ENCODE measurements at regions not wholly inside any gene's neighbourhood (a gene's known extent, or its start where the extent isn't known, plus 50 kb on each side); places are given as distances from the start of the nearest gene placed in this dataset.

DNA sequence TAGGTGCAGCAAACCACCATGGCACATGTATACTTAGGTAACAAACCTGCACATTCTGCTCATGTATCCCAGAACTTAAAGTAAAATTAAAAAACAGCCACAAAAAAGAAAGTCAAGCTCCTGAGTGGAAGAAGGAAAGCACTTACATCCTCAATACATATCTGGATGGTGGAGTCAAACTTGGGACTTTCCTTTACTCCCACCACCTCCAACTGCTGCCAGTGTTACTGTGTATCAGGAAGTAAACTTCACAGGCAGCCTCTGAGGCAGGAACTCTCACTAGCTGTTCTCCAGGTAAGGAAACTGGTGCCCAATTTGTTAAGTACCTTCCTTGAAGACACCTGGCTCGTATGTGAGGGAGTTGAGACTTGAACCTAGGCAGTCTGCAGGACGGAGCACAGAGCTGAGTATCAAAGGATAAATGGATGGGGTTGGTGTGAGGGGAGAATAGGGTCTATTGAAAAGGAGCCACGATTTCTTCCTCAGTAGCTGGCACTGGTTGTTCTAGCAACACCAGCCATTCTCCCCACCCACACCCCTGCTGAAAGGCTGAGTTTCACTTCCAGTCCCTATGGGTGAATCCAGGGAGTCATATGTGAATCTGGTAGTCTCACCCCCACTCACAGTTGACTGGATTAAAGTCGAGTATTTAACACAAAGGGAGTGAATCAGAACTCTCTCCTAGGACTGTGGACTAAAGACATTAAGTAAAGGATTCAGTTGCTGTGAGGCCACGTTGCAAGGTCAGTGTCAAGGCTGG is 50.0 kb upstream of the GPR39 start:
- TF ChIP-seq, protein P1, sequence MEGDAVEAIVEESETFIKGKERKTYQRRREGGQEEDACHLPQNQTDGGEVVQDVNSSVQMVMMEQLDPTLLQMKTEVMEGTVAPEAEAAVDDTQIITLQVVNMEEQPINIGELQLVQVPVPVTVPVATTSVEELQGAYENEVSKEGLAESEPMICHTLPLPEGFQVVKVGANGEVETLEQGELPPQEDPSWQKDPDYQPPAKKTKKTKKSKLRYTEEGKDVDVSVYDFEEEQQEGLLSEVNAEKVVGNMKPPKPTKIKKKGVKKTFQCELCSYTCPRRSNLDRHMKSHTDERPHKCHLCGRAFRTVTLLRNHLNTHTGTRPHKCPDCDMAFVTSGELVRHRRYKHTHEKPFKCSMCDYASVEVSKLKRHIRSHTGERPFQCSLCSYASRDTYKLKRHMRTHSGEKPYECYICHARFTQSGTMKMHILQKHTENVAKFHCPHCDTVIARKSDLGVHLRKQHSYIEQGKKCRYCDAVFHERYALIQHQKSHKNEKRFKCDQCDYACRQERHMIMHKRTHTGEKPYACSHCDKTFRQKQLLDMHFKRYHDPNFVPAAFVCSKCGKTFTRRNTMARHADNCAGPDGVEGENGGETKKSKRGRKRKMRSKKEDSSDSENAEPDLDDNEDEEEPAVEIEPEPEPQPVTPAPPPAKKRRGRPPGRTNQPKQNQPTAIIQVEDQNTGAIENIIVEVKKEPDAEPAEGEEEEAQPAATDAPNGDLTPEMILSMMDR (conservative IDR thresholded peaks at IDR 0.05; ENCODE audit: low read depth): no peak
- H3K27ac ChIP-seq: no peak overlapping the region
- CTCF ChIA-PET: interaction anchor here (0.6 kb wide), 1 partner anchor 11 kb away, joined by 3 read pairs; no protein-coding TSS in a partner anchor
- no peak for DNase-seq (ENCODE audit: low spot score)
- POLR2A ChIA-PET (ENCODE audit: low non-redundant PET): no interaction called here
